SK-N-MC (cell line): ENCODE measurements at regions not wholly inside any gene's neighbourhood (a gene's known extent, or its start where the extent isn't known, plus 50 kb on each side); places are given as distances from the start of the nearest gene placed in this dataset.

Experiments used
- EZH2 ChIP-seq: fragments of 200-600 bp; sonication (generic); IDR thresholded peaks from one replicate; pipeline ENCODE4 v1.6.1; 2017; ENCODE audit warnings: antibody characterized with exemption
- POLR2AphosphoS5 ChIP-seq: IDR thresholded peaks from 2 replicates; pipeline ENCODE4 v1.6.1; 2012; ENCODE audit warnings: mild to moderate bottlenecking, low read depth, low read length, borderline replicate concordance

- no peak for TF ChIP-seq POLR2AphosphoS5
- no peak for TF ChIP-seq EZH2
These were observed 92.9 kb downstream of the IRF8 start for GRCh38 chr16:85991856-85992255.
